Progenitor cell of endocrine pancreas (in vitro differentiated cells): ENCODE measurements at regions not wholly inside any gene's neighbourhood (a gene's known extent, or its start where the extent isn't known, plus 50 kb on each side); places are given as distances from the start of the nearest gene placed in this dataset.

Experiments used
- DNase-seq: peaks from one replicate; pipeline ENCODE4 v3.0.0; 2021; ENCODE audit warnings: low spot score; ENCODE audit not compliant: unreplicated experiment
- H3K27ac Mint-ChIP-seq: 2 replicates; pipeline ENCODE4 v1.8.0; 2021; ENCODE audit warnings: mild to moderate bottlenecking, moderate library complexity, mixed read lengths
- H3K27me3 Mint-ChIP-seq: 2 replicates; pipeline ENCODE4 v1.8.0; 2021; ENCODE audit warnings: mixed read lengths
- H3K36me3 Mint-ChIP-seq: 2 replicates; pipeline ENCODE4 v1.8.0; 2022; ENCODE audit warnings: mixed read lengths; ENCODE audit not compliant: insufficient read depth
- H3K4me1 Mint-ChIP-seq: 2 replicates; pipeline ENCODE4 v1.8.0; 2021; ENCODE audit warnings: low read depth, mixed read lengths
- H3K4me3 Mint-ChIP-seq: 2 replicates; pipeline ENCODE4 v1.8.0; 2021; ENCODE audit warnings: low read depth, mild to moderate bottlenecking, moderate library complexity, mixed read lengths
- H3K9me3 Mint-ChIP-seq: 2 replicates; pipeline ENCODE4 v1.8.0; 2021; ENCODE audit warnings: low read depth, mixed read lengths
- TF ChIP-seq, protein P1 (sequence below): fragments of 200-600 bp; sonication (generic); IDR thresholded peaks from one replicate; pipeline ENCODE4 v1.5.0; 2021; ENCODE audit warnings: antibody characterized with exemption, mild to moderate bottlenecking; ENCODE audit not compliant: unreplicated experiment

DNA sequence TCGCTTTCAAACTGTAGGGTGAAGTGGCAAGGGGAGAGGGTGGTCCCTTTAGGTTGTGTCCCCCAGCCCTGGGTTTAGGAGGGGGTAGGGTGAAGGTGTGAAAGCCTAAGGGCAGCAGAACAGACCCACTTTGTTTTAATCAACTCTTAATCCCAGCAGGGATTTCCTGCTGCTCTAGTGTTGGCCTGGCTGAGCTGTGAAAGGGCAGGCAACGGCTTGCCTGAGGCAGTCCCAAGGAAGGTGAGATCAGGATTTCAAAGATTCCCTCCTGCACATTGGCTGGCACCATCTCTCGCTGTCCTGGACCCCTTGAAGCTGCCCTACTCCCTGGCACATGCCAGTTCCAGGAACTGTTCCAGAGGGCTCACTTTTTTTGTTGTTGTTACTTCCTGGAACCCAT lies 221.3 kb downstream of the INSC start:
- H3K27me3 Mint-ChIP-seq, result peaks cover 10% of the 10 kb centered on the region
- no peaks in the 10 kb centered on the region for H3K4me1 Mint-ChIP-seq
- no peak overlapping the region for H3K27ac Mint-ChIP-seq
- no peak overlapping the region for H3K4me3 Mint-ChIP-seq
- TF ChIP-seq, protein P1, sequence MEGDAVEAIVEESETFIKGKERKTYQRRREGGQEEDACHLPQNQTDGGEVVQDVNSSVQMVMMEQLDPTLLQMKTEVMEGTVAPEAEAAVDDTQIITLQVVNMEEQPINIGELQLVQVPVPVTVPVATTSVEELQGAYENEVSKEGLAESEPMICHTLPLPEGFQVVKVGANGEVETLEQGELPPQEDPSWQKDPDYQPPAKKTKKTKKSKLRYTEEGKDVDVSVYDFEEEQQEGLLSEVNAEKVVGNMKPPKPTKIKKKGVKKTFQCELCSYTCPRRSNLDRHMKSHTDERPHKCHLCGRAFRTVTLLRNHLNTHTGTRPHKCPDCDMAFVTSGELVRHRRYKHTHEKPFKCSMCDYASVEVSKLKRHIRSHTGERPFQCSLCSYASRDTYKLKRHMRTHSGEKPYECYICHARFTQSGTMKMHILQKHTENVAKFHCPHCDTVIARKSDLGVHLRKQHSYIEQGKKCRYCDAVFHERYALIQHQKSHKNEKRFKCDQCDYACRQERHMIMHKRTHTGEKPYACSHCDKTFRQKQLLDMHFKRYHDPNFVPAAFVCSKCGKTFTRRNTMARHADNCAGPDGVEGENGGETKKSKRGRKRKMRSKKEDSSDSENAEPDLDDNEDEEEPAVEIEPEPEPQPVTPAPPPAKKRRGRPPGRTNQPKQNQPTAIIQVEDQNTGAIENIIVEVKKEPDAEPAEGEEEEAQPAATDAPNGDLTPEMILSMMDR, result no peak
- no peak for DNase-seq
- H3K9me3 Mint-ChIP-seq, result peaks cover 20% of the 10 kb centered on the region
- H3K36me3 Mint-ChIP-seq, result peaks cover 3% of the 10 kb centered on the region

DNA sequence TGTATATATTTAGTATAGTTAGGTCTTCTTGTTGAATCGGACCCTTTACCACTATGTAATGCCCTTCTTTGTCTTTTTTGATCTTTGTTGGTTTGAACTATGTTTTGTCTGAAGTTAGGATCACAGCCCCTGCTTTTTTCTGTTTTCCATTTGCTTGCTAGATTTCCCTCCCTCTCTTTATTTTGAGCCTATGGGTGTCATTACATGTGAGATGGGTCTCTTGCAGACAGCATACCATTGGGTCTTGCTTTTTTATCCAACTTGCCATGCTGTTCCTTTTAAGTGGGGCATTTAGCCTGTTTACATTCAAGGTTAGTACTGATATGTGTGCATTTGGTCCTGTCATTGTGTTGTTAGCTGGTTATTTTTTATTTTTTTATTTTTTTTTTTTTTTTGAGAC lies 224.6 kb downstream of the INSC start:
- H3K36me3 Mint-ChIP-seq, result peaks cover 3% of the 10 kb centered on the region
- TF ChIP-seq, protein P1, result no peak
- H3K4me3 Mint-ChIP-seq, result no peak overlapping the region
- peaks cover 20% of the 10 kb centered on the region for H3K9me3 Mint-ChIP-seq
- peaks cover 11% of the 10 kb centered on the region for H3K27me3 Mint-ChIP-seq
- peaks cover 4% of the 10 kb centered on the region for H3K4me1 Mint-ChIP-seq
- no peak for DNase-seq
- H3K27ac Mint-ChIP-seq, result no peak overlapping the region

DNA sequence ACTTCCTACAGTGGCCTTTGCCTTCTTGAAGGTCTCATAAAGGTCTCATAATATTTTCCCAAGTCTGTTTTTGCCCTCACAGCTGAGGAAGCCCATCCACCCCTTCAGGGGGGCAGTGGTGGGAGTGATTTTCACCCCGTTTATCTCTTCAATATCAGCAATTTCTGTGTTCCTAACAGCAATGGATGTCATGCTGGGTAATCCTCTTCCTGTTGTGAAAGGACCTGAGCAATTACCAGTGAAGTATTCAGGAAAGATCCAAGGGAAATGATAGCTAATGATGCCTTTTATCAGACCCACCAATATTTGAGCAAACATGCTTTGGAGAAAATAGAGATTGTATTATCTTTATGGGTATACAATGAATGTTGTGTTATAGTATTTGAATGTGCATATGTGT lies 226.9 kb downstream of the INSC start:
- no peak overlapping the region for H3K4me3 Mint-ChIP-seq
- TF ChIP-seq, protein P1, result no peak
- H3K9me3 Mint-ChIP-seq, result peaks cover 20% of the 10 kb centered on the region
- no peak for DNase-seq
- peaks cover 3% of the 10 kb centered on the region for H3K36me3 Mint-ChIP-seq
- H3K27ac Mint-ChIP-seq, result no peak overlapping the region
- peaks cover 4% of the 10 kb centered on the region for H3K4me1 Mint-ChIP-seq
- H3K27me3 Mint-ChIP-seq, result peaks cover 11% of the 10 kb centered on the region

DNA sequence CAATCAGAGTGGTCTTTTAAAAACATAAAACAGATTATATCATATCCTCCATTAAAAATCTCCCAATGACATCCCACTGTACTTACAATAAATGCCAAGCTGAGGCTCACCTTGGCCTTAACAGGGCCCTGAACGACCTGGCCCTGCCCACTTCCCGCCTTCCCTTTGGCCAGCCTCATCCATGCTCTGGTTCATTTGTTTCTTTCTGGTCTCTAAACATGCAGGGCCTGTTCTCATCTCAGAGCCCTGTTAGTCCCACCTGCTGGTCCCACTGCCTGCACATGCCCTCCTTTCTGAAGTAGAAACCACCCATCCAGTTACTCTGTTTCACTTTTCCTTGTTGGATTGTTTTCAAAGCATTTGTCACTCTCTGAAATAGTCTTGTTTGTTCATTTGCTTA lies 227.4 kb downstream of the INSC start:
- Mint-ChIP-seq H3K27ac (no peak overlapping the region), H3K27me3 (peaks cover 11% of the 10 kb centered on the region), H3K4me1 (peaks cover 4% of the 10 kb centered on the region), H3K9me3 (peaks cover 20% of the 10 kb centered on the region), H3K36me3 (peaks cover 3% of the 10 kb centered on the region), H3K4me3 (no peak overlapping the region)
- no peak for DNase-seq
- TF ChIP-seq, protein P1, result no peak

DNA sequence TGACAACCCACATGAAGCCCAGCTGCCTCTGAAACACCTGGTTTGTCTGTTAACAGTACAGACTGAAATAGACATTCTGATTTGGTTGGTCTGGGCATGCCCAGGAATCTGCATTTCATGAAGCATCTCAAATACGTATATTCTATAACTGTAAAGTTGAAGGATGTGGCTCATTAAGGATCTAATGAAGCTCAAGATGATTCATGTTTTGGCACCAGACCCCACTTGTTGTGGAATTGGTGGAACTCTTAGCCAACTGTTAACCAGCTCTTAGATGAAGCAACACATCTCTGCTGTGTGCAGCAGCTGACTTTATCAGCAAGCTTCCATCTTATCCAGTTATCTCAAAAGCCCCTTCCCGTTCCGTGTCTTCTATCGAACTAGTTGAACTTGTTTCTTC lies 232.2 kb downstream of the INSC start:
- peaks cover 4% of the 10 kb centered on the region for H3K4me1 Mint-ChIP-seq
- no peak overlapping the region for H3K27ac Mint-ChIP-seq
- H3K36me3 Mint-ChIP-seq, result no peaks in the 10 kb centered on the region
- TF ChIP-seq, protein P1, result no peak
- H3K27me3 Mint-ChIP-seq, result peaks cover 22% of the 10 kb centered on the region
- H3K4me3 Mint-ChIP-seq, result no peak overlapping the region
- DNase-seq, result no peak
- no peaks in the 10 kb centered on the region for H3K9me3 Mint-ChIP-seq
